ENCODE measurements at regions not wholly inside any gene's neighbourhood (a gene's known extent, or its start where the extent isn't known, plus 50 kb on each side); places are given as distances from the start of the nearest gene placed in this dataset.
A peak's percentile ranks its signal among the peaks of the same experiment; 100 is the strongest.

DNA sequence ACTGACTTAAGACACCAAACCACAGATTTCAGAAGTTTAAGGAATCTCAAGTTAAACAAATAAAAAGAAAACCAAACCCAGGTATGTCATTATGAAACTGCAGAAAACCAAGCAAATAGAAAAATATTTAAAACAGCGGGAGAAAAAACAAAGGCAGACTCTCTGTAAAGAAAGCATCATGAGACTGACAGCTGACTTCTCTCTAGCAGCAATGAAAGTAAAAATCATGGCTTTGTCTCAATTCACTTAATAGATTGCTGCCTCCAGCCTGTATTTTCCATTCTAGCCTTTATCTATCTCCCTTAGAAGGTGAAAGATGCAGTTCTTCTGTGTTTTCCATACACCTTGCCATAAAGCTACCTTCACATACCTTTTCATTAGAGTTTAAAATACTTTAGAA lies 131.1 kb upstream of the IPO5 start:
- Histone ChIP-seq H4K20me1 (ENCODE audit: insufficient read depth) (no peaks in the 10 kb centered on the region), H3K9me3 (no peaks in the 10 kb centered on the region), H3K4me1 (ENCODE audit: control insufficient read depth in 1 of 2, insufficient read depth in 2 of 2, low read depth in 1 of 2, low read length in 1 of 2) (no peaks in the 10 kb centered on the region), H2AFZ (ENCODE audit: low read depth) (no peak overlapping the region), H3K27ac (ENCODE audit: low read depth in 2 of 2, low read length in 1 of 2) (no peak overlapping the region), H3F3A (replicated peaks; ENCODE audit: insufficient read depth) (no peaks in the 10 kb centered on the region), H3K27me3 (ENCODE audit: insufficient read depth) (no peaks in the 10 kb centered on the region; the same call in 1 of the 2 replicates), H3K4me2 (no peak overlapping the region), H3K9ac (no peak overlapping the region), H3K4me3 (ENCODE audit: low read depth in 2 of 2, low read length in 1 of 2) (no peak overlapping the region), H3K9me2 (no peaks in the 10 kb centered on the region), H3K36me3 (replicated peaks in 1 of 2; ENCODE audit: control insufficient read depth in 1 of 2, insufficient read depth in 2 of 2, low read length in 1 of 2) (no peaks in the 10 kb centered on the region), H3K79me2 (ENCODE audit: insufficient read depth) (no peaks in the 10 kb centered on the region)
- no peak for DNase-seq
- TF ChIP-seq, protein P1, sequence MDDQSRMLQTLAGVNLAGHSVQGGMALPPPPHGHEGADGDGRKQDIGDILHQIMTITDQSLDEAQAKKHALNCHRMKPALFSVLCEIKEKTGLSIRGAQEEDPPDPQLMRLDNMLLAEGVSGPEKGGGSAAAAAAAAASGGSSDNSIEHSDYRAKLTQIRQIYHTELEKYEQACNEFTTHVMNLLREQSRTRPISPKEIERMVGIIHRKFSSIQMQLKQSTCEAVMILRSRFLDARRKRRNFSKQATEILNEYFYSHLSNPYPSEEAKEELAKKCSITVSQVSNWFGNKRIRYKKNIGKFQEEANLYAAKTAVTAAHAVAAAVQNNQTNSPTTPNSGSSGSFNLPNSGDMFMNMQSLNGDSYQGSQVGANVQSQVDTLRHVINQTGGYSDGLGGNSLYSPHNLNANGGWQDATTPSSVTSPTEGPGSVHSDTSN (IDR thresholded peaks at IDR 0.05) = no peak
- ChIA-PET POLR2A (no interaction called here), CTCF (interaction anchor here (0.8 to 1.1 kb wide), 2 partner anchors 12 to 22 kb away, joined by 3 read pairs; no protein-coding TSS in a partner anchor)
- 72% methylated on average over 1 of the region's 1 CpG for WGBS (ENCODE audit: low lambda C conversion rate)

DNA sequence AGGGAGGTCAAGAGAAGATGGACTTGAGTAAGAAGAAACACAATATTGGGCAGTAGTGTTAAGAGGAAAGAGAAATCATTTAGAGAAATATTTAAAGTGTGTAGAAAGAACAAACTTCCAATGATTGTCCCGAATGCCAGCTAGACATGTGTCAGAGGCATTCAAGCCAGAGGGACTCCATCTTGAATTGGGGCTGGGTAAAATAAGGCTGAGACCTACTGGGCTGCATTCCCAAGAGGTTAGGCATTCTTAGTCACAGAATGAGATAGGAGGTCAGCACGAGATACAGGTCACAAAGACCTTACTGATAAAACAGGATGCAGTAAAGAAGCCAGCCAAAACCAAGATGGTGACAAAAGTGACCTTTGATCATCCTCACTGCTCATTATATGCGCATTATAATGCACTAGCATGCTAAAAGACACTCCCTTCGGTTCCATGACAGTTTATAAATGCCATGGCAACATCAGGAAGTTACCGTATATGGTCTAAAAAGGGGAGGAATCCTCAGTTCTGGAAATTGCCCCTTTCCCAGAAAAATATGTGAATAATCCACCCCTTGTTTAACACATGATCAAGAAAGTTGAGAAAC lies 127.0 kb upstream of the IPO5 start:
- WGBS (ENCODE audit: low lambda C conversion rate) = 26% methylated on average over 5 of the region's 5 CpGs
- Histone ChIP-seq H3K4me1 (ENCODE audit: control insufficient read depth in 1 of 2, insufficient read depth in 2 of 2, low read depth in 1 of 2, low read length in 1 of 2) (no peaks in the 10 kb centered on the region), H3K79me2 (ENCODE audit: insufficient read depth) (no peaks in the 10 kb centered on the region), H3K4me3 (ENCODE audit: low read depth in 2 of 2, low read length in 1 of 2) (no peak overlapping the region), H2AFZ (ENCODE audit: low read depth) (no peak overlapping the region), H3K27me3 (ENCODE audit: insufficient read depth) (0 out of 2 replicates have a peak, but pooled peaks cover 4% of the 10 kb centered on the region), H3F3A (replicated peaks; ENCODE audit: insufficient read depth) (no peaks in the 10 kb centered on the region), H3K9me2 (no peaks in the 10 kb centered on the region), H4K20me1 (ENCODE audit: insufficient read depth) (no peaks in the 10 kb centered on the region), H3K9ac (no peak overlapping the region), H3K4me2 (no peak overlapping the region), H3K27ac (ENCODE audit: low read depth in 2 of 2, low read length in 1 of 2) (no peak overlapping the region), H3K9me3 (no peaks in the 10 kb centered on the region), H3K36me3 (replicated peaks in 1 of 2; ENCODE audit: control insufficient read depth in 1 of 2, insufficient read depth in 2 of 2, low read length in 1 of 2) (no peaks in the 10 kb centered on the region)
- TF ChIP-seq, protein P2, sequence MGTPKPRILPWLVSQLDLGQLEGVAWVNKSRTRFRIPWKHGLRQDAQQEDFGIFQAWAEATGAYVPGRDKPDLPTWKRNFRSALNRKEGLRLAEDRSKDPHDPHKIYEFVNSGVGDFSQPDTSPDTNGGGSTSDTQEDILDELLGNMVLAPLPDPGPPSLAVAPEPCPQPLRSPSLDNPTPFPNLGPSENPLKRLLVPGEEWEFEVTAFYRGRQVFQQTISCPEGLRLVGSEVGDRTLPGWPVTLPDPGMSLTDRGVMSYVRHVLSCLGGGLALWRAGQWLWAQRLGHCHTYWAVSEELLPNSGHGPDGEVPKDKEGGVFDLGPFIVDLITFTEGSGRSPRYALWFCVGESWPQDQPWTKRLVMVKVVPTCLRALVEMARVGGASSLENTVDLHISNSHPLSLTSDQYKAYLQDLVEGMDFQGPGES (IDR thresholded peaks at IDR 0.05; ENCODE audit: low read depth, low read length) = no peak
- TF ChIP-seq SMC3 (IDR thresholded peaks at IDR 0.05; ENCODE audit: low read depth, low read length) (no peak), ELF1 (IDR thresholded peaks at IDR 0.05) (no peak), POLR2AphosphoS5 (IDR thresholded peaks at IDR 0.05; ENCODE audit: low read depth, low read length) (no peak)
- no peak for DNase-seq
- POLR2A ChIA-PET = no interaction called here
- CTCF ChIA-PET = no interaction called here

DNA sequence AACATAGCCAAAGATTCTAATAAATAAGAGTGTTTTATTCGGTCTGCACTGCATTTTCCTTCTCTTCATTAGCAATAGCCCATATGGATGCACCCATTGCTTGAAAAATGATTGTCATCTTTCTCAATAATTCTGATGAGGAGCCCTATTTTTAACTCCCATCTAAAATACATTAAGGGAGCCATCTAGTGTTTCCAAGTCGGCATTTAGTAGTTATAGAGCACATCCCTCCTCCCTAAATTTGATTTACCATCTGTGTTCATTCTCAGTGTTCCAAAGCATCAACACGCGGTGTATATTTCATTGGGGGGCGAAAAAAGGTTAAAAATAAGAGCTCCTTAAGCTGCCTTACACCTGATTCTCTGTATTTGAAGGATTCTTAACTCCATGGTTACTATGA lies 119.2 kb upstream of the IPO5 start:
- 0 out of 2 replicates have a peak, but pooled peaks cover 4% of the 10 kb centered on the region for H3K27me3 ChIP-seq (ENCODE audit: insufficient read depth)
- H3K4me1 ChIP-seq (ENCODE audit: control insufficient read depth in 1 of 2, insufficient read depth in 2 of 2, low read depth in 1 of 2, low read length in 1 of 2) = no peaks in the 10 kb centered on the region
- no peak overlapping the region for H3K4me2 ChIP-seq
- no peaks in the 10 kb centered on the region; the same call in 1 of the 2 replicates for H3K9me3 ChIP-seq
- ChIA-PET POLR2A (no interaction called here), CTCF (interaction anchor here (0.9 to 1.9 kb wide), 4 partner anchors 12 to 22 kb away, joined by 3 to 6 read pairs (median 4); no protein-coding TSS in a partner anchor)
- no peak overlapping the region for H3K9ac ChIP-seq
- TF ChIP-seq CHD2 (IDR thresholded peaks at IDR 0.05; ENCODE audit: low read length, partially characterized antibody) = no peak
- TF ChIP-seq, protein P3, sequence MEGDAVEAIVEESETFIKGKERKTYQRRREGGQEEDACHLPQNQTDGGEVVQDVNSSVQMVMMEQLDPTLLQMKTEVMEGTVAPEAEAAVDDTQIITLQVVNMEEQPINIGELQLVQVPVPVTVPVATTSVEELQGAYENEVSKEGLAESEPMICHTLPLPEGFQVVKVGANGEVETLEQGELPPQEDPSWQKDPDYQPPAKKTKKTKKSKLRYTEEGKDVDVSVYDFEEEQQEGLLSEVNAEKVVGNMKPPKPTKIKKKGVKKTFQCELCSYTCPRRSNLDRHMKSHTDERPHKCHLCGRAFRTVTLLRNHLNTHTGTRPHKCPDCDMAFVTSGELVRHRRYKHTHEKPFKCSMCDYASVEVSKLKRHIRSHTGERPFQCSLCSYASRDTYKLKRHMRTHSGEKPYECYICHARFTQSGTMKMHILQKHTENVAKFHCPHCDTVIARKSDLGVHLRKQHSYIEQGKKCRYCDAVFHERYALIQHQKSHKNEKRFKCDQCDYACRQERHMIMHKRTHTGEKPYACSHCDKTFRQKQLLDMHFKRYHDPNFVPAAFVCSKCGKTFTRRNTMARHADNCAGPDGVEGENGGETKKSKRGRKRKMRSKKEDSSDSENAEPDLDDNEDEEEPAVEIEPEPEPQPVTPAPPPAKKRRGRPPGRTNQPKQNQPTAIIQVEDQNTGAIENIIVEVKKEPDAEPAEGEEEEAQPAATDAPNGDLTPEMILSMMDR (IDR thresholded peaks at IDR 0.05) = 0 out of 2 replicates have a peak, but pooled peaks have one; percentile 10
- H3K27ac ChIP-seq (ENCODE audit: low read depth in 2 of 2, low read length in 1 of 2) = no peak overlapping the region
- H3K9me2 ChIP-seq = no peaks in the 10 kb centered on the region
- H3K36me3 ChIP-seq (replicated peaks in 1 of 2; ENCODE audit: control insufficient read depth in 1 of 2, insufficient read depth in 2 of 2, low read length in 1 of 2) = no peaks in the 10 kb centered on the region
- no peaks in the 10 kb centered on the region for H4K20me1 ChIP-seq (ENCODE audit: insufficient read depth)
- WGBS (ENCODE audit: low lambda C conversion rate) = 17% methylated on average over 5 of the region's 5 CpGs
- no peak overlapping the region for H3K4me3 ChIP-seq (ENCODE audit: low read depth in 2 of 2, low read length in 1 of 2)
- DNase-seq = no peak
- no peak overlapping the region for H2AFZ ChIP-seq (ENCODE audit: low read depth)
- H3F3A ChIP-seq (replicated peaks; ENCODE audit: insufficient read depth) = no peaks in the 10 kb centered on the region
- no peaks in the 10 kb centered on the region for H3K79me2 ChIP-seq (ENCODE audit: insufficient read depth)
